H1 (cell line): ENCODE measurements at regions not wholly inside any gene's neighbourhood (a gene's known extent, or its start where the extent isn't known, plus 50 kb on each side); places are given as distances from the start of the nearest gene placed in this dataset.

Source experiments
- PHF8 ChIP-seq: fragments of 200-600 bp; sonication (generic); conservative IDR thresholded peaks from 2 replicates; pipeline ENCODE4 v1.7.1; 2012; ENCODE audit warnings: low read depth, mild to moderate bottlenecking, inconsistent platforms, low read length, moderate library complexity
- TF ChIP-seq, protein P1 (sequence below): fragments of 300-600 bp; sonication (generic); IDR thresholded peaks from 2 replicates; pipeline ENCODE4 v1.7.1; 2012; ENCODE audit warnings: low read length, moderate library complexity, mild to moderate bottlenecking, inconsistent platforms; ENCODE audit not compliant: insufficient replicate concordance

- TF ChIP-seq, protein P1, sequence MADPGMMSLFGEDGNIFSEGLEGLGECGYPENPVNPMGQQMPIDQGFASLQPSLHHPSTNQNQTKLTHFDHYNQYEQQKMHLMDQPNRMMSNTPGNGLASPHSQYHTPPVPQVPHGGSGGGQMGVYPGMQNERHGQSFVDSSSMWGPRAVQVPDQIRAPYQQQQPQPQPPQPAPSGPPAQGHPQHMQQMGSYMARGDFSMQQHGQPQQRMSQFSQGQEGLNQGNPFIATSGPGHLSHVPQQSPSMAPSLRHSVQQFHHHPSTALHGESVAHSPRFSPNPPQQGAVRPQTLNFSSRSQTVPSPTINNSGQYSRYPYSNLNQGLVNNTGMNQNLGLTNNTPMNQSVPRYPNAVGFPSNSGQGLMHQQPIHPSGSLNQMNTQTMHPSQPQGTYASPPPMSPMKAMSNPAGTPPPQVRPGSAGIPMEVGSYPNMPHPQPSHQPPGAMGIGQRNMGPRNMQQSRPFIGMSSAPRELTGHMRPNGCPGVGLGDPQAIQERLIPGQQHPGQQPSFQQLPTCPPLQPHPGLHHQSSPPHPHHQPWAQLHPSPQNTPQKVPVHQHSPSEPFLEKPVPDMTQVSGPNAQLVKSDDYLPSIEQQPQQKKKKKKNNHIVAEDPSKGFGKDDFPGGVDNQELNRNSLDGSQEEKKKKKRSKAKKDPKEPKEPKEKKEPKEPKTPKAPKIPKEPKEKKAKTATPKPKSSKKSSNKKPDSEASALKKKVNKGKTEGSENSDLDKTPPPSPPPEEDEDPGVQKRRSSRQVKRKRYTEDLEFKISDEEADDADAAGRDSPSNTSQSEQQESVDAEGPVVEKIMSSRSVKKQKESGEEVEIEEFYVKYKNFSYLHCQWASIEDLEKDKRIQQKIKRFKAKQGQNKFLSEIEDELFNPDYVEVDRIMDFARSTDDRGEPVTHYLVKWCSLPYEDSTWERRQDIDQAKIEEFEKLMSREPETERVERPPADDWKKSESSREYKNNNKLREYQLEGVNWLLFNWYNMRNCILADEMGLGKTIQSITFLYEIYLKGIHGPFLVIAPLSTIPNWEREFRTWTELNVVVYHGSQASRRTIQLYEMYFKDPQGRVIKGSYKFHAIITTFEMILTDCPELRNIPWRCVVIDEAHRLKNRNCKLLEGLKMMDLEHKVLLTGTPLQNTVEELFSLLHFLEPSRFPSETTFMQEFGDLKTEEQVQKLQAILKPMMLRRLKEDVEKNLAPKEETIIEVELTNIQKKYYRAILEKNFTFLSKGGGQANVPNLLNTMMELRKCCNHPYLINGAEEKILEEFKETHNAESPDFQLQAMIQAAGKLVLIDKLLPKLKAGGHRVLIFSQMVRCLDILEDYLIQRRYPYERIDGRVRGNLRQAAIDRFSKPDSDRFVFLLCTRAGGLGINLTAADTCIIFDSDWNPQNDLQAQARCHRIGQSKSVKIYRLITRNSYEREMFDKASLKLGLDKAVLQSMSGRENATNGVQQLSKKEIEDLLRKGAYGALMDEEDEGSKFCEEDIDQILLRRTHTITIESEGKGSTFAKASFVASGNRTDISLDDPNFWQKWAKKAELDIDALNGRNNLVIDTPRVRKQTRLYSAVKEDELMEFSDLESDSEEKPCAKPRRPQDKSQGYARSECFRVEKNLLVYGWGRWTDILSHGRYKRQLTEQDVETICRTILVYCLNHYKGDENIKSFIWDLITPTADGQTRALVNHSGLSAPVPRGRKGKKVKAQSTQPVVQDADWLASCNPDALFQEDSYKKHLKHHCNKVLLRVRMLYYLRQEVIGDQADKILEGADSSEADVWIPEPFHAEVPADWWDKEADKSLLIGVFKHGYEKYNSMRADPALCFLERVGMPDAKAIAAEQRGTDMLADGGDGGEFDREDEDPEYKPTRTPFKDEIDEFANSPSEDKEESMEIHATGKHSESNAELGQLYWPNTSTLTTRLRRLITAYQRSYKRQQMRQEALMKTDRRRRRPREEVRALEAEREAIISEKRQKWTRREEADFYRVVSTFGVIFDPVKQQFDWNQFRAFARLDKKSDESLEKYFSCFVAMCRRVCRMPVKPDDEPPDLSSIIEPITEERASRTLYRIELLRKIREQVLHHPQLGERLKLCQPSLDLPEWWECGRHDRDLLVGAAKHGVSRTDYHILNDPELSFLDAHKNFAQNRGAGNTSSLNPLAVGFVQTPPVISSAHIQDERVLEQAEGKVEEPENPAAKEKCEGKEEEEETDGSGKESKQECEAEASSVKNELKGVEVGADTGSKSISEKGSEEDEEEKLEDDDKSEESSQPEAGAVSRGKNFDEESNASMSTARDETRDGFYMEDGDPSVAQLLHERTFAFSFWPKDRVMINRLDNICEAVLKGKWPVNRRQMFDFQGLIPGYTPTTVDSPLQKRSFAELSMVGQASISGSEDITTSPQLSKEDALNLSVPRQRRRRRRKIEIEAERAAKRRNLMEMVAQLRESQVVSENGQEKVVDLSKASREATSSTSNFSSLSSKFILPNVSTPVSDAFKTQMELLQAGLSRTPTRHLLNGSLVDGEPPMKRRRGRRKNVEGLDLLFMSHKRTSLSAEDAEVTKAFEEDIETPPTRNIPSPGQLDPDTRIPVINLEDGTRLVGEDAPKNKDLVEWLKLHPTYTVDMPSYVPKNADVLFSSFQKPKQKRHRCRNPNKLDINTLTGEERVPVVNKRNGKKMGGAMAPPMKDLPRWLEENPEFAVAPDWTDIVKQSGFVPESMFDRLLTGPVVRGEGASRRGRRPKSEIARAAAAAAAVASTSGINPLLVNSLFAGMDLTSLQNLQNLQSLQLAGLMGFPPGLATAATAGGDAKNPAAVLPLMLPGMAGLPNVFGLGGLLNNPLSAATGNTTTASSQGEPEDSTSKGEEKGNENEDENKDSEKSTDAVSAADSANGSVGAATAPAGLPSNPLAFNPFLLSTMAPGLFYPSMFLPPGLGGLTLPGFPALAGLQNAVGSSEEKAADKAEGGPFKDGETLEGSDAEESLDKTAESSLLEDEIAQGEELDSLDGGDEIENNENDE, result no peak
- TF ChIP-seq PHF8, result no peak
Observed at GRCh38 chr12:89062996-89063395, 289.3 kb downstream of the DUSP6 start (continued).
